HL-60 (cell line): ENCODE measurements at regions not wholly inside any gene's neighbourhood (a gene's known extent, or its start where the extent isn't known, plus 50 kb on each side); places are given as distances from the start of the nearest gene placed in this dataset.

ENCODE experiments used
- DNase-seq, 2 experiments: peaks; one replicate each; pipeline ENCODE4 v3.0.0-alpha.2; 2010 to 2020; ENCODE audit warnings: low read depth in 1 of 2, low spot score in 1 of 2
- H3K27ac ChIP-seq: fragments of 250-450 bp; sonication (Bioruptor Pico); replicated peaks from 2 replicates; pipeline ENCODE4 v1.5.1; 2020; ENCODE audit warnings: mild to moderate bottlenecking, moderate library complexity
- H3K27me3 ChIP-seq: fragments of 250-450 bp; sonication (Bioruptor Pico); 2 replicates; pipeline ENCODE4 v1.5.1; 2021; ENCODE audit warnings: mild to moderate bottlenecking, moderate library complexity; ENCODE audit not compliant: insufficient read depth, poor library complexity, severe bottlenecking
- H3K4me3 ChIP-seq: replicated peaks from 2 replicates; pipeline ENCODE4 v1.5.1; 2011; ENCODE audit warnings: mild to moderate bottlenecking, control low read depth, low read length; ENCODE audit not compliant: insufficient read depth
- CTCF ChIP-seq: IDR thresholded peaks from one replicate; pipeline ENCODE4 v1.5.1; 2011; ENCODE audit warnings: low read length, control low read depth, inconsistent platforms; ENCODE audit not compliant: insufficient read depth
- GABPA ChIP-seq: IDR thresholded peaks from 2 replicates; pipeline ENCODE4 v1.6.1; 2012; ENCODE audit warnings: low read depth
- POLR2AphosphoS5 ChIP-seq: IDR thresholded peaks from 2 replicates; pipeline ENCODE4 v1.6.1; 2012; ENCODE audit warnings: low read depth
- REST ChIP-seq: IDR thresholded peaks from 2 replicates; pipeline ENCODE4 v1.6.1; 2012; ENCODE audit warnings: low read depth; ENCODE audit not compliant: insufficient replicate concordance
- SPI1 ChIP-seq: IDR thresholded peaks from 2 replicates; pipeline ENCODE4 v1.6.1; 2012; ENCODE audit warnings: low read depth, mild to moderate bottlenecking, borderline replicate concordance

GRCh38 chr7:125636320-125636962 lies 706.8 kb upstream of the POT1 start:
- Histone ChIP-seq H3K4me3 (no peak overlapping the region), H3K27ac (no peak overlapping the region), H3K27me3 (no peaks in the 10 kb centered on the region)
- no peak for DNase-seq
- no peak for TF ChIP-seq POLR2AphosphoS5
- no peak for TF ChIP-seq GABPA
- no peak for TF ChIP-seq SPI1
- TF ChIP-seq REST: no peak
- no peak for TF ChIP-seq CTCF

GRCh38 chr7:125618516-125618915 lies 688.9 kb upstream of the POT1 start:
- TF ChIP-seq CTCF (no peak), REST (no peak), GABPA (no peak), SPI1 (no peak)
- H3K27me3 ChIP-seq: no peaks in the 10 kb centered on the region
- no peak overlapping the region for H3K27ac ChIP-seq
- DNase-seq: no peak
- H3K4me3 ChIP-seq: no peak overlapping the region

- TF ChIP-seq SPI1 (no peak), CTCF (no peak), POLR2AphosphoS5 (no peak), REST (no peak), GABPA (no peak)
- DNase-seq: no peak
- H3K4me3 ChIP-seq: no peak overlapping the region
- H3K27me3 ChIP-seq: no peaks in the 10 kb centered on the region
- no peak overlapping the region for H3K27ac ChIP-seq
Measured at GRCh38 chr7:125611582-125611981, 682.0 kb upstream of the POT1 start.
